ENCODE measurements at regions not wholly inside any gene's neighbourhood (a gene's known extent, or its start where the extent isn't known, plus 50 kb on each side); places are given as distances from the start of the nearest gene placed in this dataset.

GRCh38 chr17:34730816-34731215, 151.4 kb downstream of the TMEM132E start:
- TF ChIP-seq ZNF274 (IDR thresholded peaks at IDR 0.05; ENCODE audit: low read depth, low read length) (no peak), YY1 (IDR thresholded peaks at IDR 0.05; ENCODE audit: insufficient read depth, insufficient read length) (no peak)
